ENCODE measurements at regions not wholly inside any gene's neighbourhood (a gene's known extent, or its start where the extent isn't known, plus 50 kb on each side); places are given as distances from the start of the nearest gene placed in this dataset.
A peak's percentile ranks its signal among the peaks of the same experiment; 100 is the strongest.

- no peak for DNase-seq
These were observed 152.8 kb downstream of the GAS1 start for GRCh38 chr9:86794391-86795046.

- DNase-seq, result no peak
These were observed 155.2 kb downstream of the GAS1 start for GRCh38 chr9:86792136-86792535.

GRCh38 chr9:86790805-86791204, 156.5 kb downstream of the GAS1 start:
- DNase-seq, result no peak

- no peak for DNase-seq
These were observed 158.8 kb downstream of the GAS1 start for GRCh38 chr9:86788456-86788855.

GRCh38 chr9:86783884-86784283, 163.4 kb downstream of the GAS1 start:
- no peak for DNase-seq

- no peak for DNase-seq
These were observed 164.5 kb downstream of the GAS1 start for GRCh38 chr9:86782831-86783230.

GRCh38 chr9:86778761-86779160, 168.5 kb downstream of the GAS1 start:
- DNase-seq, result no peak

- no peak for DNase-seq
These were observed 171.6 kb downstream of the GAS1 start for GRCh38 chr9:86775718-86776117.

GRCh38 chr9:86774116-86774515, 173.2 kb downstream of the GAS1 start:
- no peak for DNase-seq

- DNase-seq, result no peak
These were observed 173.8 kb downstream of the GAS1 start for GRCh38 chr9:86773422-86773945.

- no peak for DNase-seq
These were observed 174.7 kb downstream of the GAS1 start for GRCh38 chr9:86772635-86772993.

- DNase-seq, result no peak
These were observed 175.2 kb downstream of the GAS1 start for GRCh38 chr9:86771941-86772634.

- DNase-seq, result no peak
These were observed 175.9 kb downstream of the GAS1 start for GRCh38 chr9:86771420-86771819.

- DNase-seq, result no peak
These were observed 178.6 kb downstream of the GAS1 start for GRCh38 chr9:86768709-86769108.

- no peak for DNase-seq
These were observed 179.3 kb downstream of the GAS1 start for GRCh38 chr9:86768020-86768419.

GRCh38 chr9:86767373-86767772, 179.9 kb downstream of the GAS1 start:
- no peak for DNase-seq

- DNase-seq, result peak; percentile 79
These were observed 180.4 kb downstream of the GAS1 start for GRCh38 chr9:86766912-86767311.

- no peak for DNase-seq
These were observed 180.8 kb downstream of the GAS1 start for GRCh38 chr9:86766511-86766910.

- no peak for DNase-seq
These were observed 181.4 kb downstream of the GAS1 start for GRCh38 chr9:86765746-86766430.

GRCh38 chr9:86764671-86765343, 182.5 kb downstream of the GAS1 start:
- DNase-seq, result no peak

GRCh38 chr9:86764221-86764624, 183.1 kb downstream of the GAS1 start:
- no peak for DNase-seq

- DNase-seq, result no peak
These were observed 183.5 kb downstream of the GAS1 start for GRCh38 chr9:86763791-86764190.

- DNase-seq, result no peak
These were observed 190.0 kb downstream of the GAS1 start for GRCh38 chr9:86757382-86757720.

Measured in retina (tissue), 1 donor.